Germinal center (tissue), 1 donor: ENCODE measurements at regions not wholly inside any gene's neighbourhood (a gene's known extent, or its start where the extent isn't known, plus 50 kb on each side); places are given as distances from the start of the nearest gene placed in this dataset.
"Not testable (repeated sequence)": the region's sequence is repeated elsewhere in the genome, so short reads cannot be mapped to it uniquely, and the experiment has no call there.

ENCODE experiments used
- DNase-seq: peaks from one replicate; pipeline ENCODE4 v3.0.0; 2012; ENCODE audit warnings: mixed read lengths, low spot score

DNA sequence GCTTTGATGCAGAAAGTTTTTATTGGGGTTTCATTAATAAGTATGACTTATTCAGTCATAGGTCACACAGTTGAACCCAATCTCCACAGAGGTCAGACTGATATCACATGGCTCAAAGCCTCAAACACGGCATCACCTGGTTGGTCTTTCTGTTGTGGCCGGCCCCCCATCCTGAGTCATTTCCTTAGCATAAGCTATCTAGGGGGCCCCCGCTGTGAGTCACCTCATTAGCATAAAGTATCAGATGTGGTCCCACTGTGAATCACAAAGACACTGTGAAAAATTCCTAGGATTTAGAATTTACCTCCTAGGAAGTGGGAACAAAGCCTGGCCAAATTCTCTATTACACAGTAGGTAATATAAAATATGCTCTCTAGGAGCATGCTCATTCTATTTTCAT is 502.2 kb downstream of the PYDC2 start:
- no peak for DNase-seq

DNA sequence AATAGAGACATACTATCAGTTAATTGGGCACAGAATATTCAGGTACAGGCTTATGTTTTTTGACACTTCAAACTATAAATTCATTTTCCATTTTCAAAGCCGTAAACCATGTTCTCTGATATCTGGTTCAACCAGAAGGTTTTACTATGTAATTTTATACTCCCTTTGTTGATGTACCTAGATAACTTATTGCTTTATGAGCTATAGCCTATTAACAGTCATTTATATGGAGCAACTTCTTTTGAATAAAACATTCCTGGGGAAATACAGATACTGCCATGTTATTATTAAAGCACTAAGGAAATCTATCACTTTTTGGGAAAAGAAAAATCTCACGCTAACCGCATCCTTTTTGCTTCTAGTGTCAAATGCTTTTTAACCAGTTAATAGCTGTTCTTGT is 505.6 kb downstream of the PYDC2 start:
- no peak for DNase-seq

DNA sequence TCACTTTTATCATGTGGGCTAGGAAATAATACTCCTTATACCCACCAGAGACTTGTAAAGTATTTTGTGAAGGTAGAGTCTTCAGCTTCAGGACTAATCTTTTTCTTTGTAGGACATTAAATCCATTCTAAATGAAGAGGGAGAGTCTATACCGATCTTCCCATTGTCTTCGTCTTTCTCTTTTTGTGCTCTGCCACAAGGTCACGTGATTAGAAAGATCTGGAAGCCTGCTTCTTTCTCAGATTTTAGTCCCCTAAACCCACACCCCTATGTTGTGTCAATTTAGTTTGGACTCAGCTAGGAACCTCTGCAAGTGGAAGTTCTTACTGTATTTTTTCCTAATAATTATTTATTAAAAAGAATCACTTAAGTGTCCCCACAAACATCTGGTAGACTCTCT is 507.3 kb downstream of the PYDC2 start:
- no peak for DNase-seq

DNA sequence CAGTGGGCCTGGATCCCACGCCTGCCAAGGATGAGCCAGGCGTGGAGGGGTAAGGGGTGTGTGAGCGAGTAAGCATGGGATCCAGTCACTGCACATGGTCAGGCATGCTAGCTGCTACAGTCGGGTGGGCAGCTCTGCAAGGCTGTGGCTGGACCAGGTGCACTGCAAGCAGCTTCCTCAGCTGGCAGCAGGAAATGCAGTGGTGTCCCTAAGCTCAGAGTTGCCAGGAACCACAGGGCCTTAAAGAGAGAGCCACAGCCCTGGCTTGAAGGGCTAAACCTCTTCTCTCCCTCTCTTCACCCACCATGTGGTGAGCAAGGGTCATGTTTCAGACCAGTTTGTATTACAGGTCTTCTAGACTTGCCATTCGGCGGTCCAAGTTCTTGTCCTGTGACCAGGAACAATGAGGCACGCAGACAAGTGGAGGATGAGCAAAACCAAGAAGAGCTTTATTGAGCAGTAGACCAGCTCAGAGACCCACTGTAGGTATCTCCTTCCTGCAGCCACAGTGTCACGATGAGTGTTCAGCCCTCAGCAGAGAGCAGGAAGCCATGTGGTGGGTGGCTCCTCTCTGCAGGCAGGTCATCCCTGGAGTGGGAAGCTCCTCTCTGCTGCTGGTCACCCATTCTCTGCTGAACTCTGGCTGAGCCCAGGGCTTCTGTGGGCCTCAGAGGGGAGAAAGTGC is 511.9 kb downstream of the PYDC2 start:
- no peak for DNase-seq

DNA sequence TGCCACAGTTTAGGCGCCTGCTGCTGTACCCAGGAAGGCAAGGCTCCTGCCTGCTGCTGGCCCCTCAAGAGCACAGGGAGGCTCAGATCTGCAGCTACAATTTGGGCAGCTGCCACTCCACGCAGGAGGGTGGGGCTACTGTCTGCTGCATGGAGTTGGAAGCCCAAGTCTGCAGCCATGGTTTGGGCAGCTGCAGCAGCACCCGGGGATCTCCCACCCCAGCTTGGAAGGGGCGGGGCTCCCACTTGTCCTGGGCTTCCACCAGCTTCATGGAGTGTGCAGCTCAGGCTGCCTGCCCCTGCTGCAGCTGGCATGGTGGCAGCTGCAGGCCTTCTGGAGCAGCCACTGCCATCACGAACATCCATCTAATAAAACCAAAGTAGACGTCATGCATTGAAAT is 512.9 kb downstream of the PYDC2 start:
- no peak for DNase-seq

DNA sequence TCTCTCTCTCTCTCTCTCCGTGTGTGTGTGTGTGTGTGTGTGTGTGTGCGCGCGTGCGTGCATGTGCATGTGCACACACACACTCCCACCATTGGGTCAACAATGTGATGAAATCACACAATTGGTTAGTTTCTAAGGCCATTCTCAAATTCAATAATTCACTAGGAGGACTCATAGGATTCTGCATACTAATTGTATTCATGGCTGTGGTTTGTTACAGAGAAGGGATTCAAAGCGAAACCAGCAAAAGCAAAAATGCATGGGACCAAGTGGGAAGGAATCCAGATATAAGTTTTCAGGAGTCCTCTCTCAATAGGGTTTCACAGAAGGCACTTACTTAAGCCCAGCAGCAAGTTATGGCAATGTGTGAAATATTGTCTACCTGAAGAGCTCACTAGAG is 515.0 kb downstream of the PYDC2 start:
- DNase-seq: no peak

DNA sequence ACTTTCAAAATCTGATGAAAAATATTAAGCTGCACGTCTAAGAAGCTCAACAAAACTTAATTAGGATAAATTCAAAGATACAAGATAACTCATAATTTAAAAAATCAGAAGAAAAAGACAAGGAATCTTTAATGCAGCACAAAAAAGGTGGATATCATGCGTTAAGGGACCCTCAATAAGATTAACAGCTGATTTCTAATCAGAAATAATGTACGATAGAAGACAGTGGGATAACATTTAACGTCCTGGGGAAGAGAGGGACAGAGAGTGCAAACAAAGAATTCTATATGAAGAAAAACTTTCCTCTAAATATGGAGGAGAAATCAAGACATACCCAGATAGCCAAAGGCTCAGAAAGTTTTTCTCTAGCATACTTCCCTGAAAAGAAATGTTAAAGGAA is 519.5 kb downstream of the PYDC2 start:
- DNase-seq: no peak

DNA sequence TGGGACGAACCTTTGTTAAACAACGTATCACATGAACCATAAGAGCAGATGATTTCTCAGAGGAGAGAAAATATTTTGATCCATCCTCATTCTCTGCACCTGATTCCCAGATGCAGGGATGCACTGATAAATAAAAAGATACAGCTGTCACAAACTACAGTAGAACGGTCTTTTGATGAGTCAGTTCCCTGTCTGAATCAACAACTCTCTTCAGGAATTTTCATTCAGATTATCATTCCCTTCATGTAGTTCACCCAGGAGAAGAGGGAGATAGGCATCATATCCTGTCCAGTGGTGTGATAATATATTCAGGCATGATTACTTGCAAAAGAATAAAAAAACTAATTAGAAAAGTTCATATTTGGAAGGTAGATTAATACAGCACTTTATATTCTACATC is 521.5 kb downstream of the PYDC2 start:
- DNase-seq: no peak

DNA sequence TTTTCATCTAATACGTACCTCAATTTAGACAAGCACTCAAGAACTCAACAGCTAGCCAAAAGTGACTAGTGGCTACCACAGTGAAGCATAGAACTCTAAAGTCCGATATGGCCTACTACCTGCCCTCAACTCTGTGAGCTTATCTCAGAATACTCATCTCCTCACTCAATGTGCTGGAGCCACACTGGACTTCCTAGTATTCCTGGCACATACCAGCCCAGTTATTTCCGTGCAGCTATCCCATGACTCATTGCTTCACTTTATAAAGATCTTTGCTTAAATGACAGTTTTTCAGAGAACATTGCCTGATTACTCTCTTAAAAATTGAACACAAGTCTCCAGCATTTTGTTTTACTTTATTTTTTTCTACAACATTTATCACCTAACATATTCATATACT is 524.7 kb downstream of the PYDC2 start:
- no peak for DNase-seq

DNA sequence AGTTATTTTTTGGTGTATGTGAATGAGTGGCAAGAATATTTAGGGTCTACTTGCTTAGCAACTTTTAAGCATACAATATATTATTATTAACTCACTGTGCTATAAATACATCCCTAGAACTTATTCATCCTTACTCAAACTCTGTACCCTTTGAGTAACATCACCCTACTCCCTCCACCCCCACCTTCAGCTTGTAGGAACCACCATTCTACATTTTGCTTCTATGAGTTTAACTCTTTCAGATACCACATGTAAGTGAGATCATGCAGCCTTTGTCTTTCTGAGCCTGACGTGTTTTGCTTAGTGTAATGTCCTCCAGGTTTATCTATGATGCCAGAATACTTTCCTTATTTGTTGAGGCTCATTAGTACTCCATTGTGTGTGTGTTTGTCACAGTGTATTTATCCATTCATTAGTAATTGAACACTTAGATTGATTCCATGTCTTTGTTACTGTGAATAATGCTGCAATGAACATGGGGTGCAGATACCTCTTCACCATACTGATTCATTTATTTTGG is 526.9 kb downstream of the PYDC2 start:
- no peak for DNase-seq

DNA sequence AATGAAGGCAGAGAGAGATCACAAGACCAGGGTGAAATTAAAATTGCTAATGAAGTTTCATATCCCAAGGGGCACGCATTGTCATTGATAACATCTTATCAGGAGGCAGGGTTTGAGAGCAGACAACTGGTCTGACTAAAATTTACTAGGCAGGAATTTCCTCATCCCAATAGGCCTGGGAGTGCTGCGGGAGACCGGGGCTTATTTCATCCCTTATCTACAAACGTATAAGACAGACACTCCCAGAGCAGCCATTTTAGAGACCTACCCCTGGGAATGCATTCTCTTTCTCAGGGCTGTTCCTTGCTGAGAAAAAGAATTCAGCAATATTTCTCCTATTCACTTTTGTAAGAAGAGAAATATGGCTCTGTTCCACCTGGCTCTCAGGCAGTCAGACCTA is 533.0 kb downstream of the PYDC2 start:
- DNase-seq: not testable (repeated sequence)

DNA sequence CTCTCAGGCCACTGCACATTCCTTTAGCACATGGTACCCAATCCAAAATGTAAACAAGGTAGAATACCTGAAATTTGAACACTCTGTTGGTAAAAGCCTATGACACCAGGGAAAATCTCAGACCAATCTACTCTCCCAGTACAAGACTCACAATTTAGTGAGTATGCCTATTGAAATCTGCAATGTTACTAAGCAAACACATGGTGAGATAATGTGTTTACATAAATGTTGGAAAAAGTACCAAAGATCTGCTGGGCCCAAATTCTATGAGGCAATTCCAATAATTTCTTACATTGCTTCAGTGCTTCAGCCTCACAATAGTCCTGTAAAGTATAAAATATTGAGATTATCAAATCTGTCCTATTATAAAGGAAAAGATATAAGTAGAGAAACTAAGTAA is 536.1 kb downstream of the PYDC2 start:
- no peak for DNase-seq

DNA sequence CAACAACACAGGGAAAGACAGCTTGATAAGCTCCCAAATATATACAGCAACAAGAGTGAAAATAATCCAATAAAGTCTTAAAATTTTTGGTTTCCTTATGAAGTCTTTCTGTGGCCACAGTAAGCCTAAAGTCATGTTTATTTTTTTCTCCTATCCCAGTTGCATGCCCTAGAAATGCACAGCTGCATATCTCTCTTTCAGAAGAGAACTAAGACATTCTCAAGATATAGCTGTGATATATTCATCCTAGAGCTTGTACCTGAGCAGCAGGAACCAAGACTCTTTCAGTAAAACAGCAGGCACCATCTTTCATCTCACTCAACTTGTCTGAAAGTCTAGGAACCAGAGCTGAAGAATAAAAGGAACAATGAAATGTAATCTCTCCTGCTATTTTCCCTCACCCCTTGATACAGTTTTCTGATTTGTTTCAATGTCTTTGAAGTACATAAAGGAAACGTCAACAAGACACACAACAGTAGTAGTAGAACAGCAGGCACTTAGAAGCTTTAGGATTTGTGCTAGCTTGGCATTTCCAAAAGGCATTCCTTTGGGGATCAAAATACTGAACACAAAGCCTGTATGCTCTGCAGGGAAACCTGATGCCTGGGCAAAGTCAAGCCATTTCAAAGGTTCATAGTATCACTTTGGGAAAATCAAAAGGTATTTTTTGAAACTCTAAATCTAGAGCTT is 536.8 kb downstream of the PYDC2 start:
- no peak for DNase-seq

DNA sequence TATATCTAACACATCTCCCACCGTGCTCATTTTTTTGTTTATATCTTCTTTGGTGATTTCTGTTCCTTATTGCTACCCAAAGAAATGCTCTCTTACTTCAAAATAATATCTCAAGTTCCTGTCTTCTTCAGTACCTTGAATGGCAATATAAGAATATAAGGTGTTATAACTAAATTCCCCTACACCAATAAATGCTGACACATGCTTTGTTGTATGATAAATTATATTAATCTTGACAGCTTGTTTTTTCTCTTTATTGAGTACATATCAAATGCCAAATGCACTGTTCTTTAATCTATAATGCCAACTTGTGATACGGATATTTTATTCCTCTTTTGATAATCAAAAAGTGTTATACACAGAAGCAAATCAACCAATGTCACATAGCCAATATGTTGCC is 540.3 kb downstream of the PYDC2 start:
- no peak for DNase-seq

DNA sequence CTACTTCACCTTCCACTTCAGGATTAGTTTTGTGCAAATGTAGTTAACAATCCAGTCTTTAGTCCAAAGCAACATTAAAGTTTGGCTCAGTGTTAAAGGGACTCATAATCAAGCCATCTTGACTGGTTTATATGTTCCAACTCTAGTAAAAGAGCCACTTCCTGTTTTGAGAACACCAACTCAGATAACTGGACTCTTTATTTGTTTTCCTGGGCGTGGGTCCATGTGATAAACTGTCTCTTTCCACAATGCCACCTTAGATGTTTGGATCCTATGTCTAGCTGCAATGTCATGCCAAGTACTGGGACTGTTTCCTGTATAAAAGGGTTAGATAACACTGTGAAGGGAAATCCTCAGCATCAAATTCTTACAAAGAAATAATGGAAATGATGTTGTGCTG is 545.0 kb downstream of the PYDC2 start:
- DNase-seq: no peak

DNA sequence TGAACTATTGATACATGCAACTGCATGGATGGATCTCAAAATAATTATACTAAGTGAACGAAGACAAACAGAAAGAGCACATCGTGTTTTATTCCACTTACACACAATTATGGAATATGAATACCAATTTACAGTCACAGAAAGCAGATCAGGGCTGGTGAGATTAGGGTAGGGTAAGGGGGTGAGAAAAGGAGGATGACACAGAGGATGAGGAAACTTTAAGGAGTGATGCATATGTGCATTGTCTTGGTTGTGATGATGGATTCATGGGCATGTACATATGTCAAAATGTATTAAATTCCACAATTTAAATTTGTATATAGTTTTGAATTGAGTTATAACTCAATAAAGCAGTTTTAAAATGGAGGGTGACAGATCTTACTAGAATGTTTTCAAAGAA is 548.9 kb downstream of the PYDC2 start:
- no peak for DNase-seq

DNA sequence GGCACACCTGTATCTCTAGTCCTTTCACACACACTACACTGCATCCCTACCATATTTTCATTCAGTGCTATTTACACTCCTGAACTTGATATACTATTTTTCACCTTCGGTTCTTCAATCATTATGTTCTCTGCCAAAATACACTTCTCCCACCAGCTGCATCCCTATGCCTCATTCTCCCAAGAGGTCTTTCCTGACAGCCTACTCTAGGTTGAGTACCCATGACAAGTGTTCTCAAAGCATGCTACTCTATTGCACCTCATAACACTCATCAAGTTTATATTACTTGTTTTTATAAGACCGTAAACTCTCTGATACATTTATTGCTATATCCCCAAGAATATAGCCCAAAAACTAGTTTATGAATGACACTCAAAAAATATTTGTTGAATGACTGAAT is 549.5 kb downstream of the PYDC2 start:
- DNase-seq: no peak

DNA sequence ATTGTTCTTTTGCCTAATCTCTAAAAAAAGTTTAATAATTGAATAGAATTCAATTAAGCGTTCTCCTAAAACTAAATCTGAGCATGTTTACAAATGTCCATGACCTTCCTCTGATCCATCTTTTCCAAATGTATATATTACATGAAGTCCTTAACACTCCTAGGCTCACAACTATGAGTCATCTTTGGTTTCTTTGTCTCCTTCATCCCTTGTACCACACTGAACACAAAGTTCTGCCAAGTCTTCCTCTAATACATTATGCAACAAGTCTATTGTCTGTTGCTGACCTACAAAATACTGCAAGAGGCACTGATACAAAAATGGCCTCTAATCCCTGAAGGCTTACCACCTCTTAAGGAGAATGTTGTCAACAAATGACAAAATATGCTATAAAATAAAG is 550.2 kb downstream of the PYDC2 start:
- no peak for DNase-seq

DNA sequence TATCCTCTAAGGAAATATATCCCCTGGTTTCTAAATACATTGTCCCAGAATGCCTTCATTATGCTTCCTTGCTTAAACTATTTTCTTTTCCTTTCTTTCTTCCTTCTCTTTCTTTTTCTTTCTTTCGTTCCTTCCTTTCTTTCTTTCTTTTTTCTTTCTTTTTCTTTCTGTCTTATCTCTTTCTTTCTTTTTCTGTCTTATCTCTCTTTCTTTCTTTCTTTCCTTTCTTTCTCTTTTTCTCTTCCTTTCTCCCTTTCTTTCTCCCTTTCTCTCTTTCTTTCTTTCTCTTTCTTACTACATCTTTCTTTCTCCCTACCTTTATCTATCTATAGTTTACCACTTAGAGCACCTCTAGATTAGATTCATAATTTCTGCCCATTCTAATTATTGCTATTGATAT is 552.1 kb downstream of the PYDC2 start:
- DNase-seq: no peak

DNA sequence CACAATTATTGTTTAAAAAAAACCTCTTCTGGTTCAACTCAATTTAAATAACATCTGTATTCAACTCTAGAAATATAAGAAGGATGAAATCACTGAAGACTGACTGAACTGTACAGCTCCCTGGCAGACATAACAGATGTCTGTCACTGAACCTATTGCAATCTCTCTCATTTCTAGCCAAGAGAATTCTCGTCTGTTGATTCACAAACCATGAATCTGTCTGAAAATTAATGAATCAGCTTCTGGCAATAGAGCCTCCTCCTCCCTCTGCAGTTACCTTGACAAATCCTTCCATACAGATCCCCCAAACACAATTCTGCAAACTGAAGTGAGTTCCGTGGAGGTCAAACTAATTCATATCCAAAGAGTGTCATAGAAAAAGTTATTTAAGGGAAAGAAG is 561.4 kb downstream of the PYDC2 start:
- no peak for DNase-seq

DNA sequence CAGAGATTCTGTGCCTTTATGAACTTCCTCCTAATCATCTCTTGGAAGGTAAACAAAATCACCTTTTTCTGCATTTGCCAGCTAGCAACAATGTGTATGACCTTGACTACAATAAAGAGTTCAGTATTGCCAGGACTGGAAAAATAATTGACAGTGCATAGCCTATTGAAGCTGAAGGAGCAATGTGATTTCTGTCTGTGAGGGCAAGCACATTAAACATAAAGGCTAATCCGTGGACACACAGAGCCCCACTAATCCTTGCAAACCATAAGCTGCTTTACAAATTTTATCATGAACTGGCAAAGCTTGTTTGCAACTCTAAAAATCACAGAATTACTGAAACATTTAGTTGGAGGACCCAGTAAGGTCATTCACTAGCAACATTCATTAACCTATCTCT is 563.8 kb downstream of the PYDC2 start:
- no peak for DNase-seq

DNA sequence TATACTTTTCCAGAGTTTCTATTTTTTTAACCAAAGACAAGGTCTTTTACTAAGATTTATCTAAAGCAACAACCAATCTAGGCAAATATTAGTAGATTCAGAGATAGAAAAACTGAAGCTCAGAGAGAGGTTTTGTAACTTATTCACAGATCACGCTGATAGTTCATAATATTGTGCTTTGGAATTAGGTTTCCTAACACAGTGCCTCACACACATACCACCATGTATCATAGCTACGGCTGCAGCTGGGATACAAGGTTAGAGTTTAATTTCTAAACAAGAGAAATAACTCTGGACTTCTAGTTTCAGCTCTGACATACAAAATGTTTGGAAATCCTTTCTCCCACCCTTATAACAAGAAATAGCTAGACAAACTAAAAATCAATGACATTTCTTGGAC is 565.7 kb downstream of the PYDC2 start:
- DNase-seq: no peak

DNA sequence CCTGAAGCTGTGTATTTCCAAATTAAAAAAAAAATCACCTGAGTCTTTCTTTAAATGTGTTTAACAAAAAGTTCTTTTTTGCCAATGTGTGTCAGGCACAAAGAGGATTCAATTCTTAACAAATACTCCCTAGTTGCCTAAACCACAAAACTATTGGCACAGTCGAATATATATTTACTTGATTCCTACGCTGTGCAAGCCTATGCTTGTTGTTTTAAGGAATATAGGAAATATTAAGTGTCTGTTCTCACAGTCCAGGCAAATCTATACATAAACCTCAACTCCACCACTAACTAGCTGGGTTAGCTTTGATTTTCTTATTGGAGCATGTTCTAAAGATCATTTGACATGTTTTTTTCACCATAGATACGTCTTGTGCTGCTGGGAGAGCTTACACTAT is 571.0 kb downstream of the PYDC2 start:
- DNase-seq: no peak

DNA sequence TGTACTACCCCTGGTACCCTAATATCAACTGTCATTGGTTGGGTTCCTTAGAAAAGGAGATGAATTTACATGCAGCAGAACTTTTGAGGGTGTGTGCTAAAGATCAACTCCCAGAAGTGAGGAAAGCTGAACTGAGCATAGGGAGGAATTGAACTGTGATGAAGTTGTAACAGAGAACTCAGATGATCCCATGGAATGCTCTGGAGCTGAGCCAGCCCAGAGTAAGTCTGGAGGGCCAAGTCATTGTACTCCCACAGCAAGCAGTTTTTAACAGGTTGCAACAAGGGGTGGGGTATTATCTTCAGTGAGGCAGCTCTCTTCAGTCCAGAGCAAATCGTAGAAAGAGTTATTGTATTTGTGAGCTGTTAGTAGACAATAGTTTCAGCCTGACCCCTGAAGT is 572.3 kb downstream of the PYDC2 start:
- no peak for DNase-seq
